Hematopoietic multipotent progenitor cell treated with erythropoietin and hydrocortisone succinate and interleukin-3 and kit ligand, for 6 days (in vitro differentiated cells): ENCODE measurements at regions not wholly inside any gene's neighbourhood (a gene's known extent, or its start where the extent isn't known, plus 50 kb on each side); places are given as distances from the start of the nearest gene placed in this dataset.

Source experiments
- DNase-seq: peaks from one replicate; pipeline ENCODE4 v3.0.0-alpha.2; 2015

GRCh38 chr4:124199755-124200154 is 512.8 kb downstream of the ANKRD50 start:
- DNase-seq = no peak

GRCh38 chr4:124201636-124202035 is 510.9 kb downstream of the ANKRD50 start:
- DNase-seq = no peak

- DNase-seq = peak; percentile 4
These were observed 510.4 kb downstream of the ANKRD50 start for GRCh38 chr4:124202099-124202498.

GRCh38 chr4:124203613-124204238 is 508.8 kb downstream of the ANKRD50 start:
- DNase-seq = no peak

GRCh38 chr4:124206779-124207605 is 505.5 kb downstream of the ANKRD50 start:
- no peak for DNase-seq

- no peak for DNase-seq
These were observed 503.3 kb downstream of the ANKRD50 start for GRCh38 chr4:124209211-124209610.

GRCh38 chr4:124209626-124210025 is 502.9 kb downstream of the ANKRD50 start:
- DNase-seq = no peak

- DNase-seq = no peak
These were observed 501.8 kb downstream of the ANKRD50 start for GRCh38 chr4:124210746-124211145.

- no peak for DNase-seq
These were observed 499.5 kb downstream of the ANKRD50 start for GRCh38 chr4:124212815-124213630.

GRCh38 chr4:124219389-124219788 is 493.1 kb downstream of the ANKRD50 start:
- DNase-seq = no peak

GRCh38 chr4:124224256-124224655 is 488.3 kb downstream of the ANKRD50 start:
- no peak for DNase-seq

GRCh38 chr4:124227981-124228380 is 484.6 kb downstream of the ANKRD50 start:
- DNase-seq = no peak

GRCh38 chr4:124230268-124230667 is 482.3 kb downstream of the ANKRD50 start:
- no peak for DNase-seq

GRCh38 chr4:124234771-124235170 is 477.8 kb downstream of the ANKRD50 start:
- DNase-seq = no peak

GRCh38 chr4:124243671-124244366 is 468.7 kb downstream of the ANKRD50 start:
- DNase-seq = no peak

GRCh38 chr4:124253080-124253479 is 459.5 kb downstream of the ANKRD50 start:
- no peak for DNase-seq

- DNase-seq = peak; percentile 89
These were observed 450.0 kb downstream of the ANKRD50 start for GRCh38 chr4:124262211-124263179.

GRCh38 chr4:124265701-124266100 is 446.8 kb downstream of the ANKRD50 start:
- DNase-seq = no peak

GRCh38 chr4:124266721-124267120 is 445.8 kb downstream of the ANKRD50 start:
- no peak for DNase-seq

GRCh38 chr4:124276461-124276860 is 436.1 kb downstream of the ANKRD50 start:
- DNase-seq = no peak

GRCh38 chr4:124277691-124278090 is 434.8 kb downstream of the ANKRD50 start:
- no peak for DNase-seq

- no peak for DNase-seq
These were observed 434.1 kb downstream of the ANKRD50 start for GRCh38 chr4:124278477-124278876.
